GM19193 (cell line): ENCODE measurements at regions not wholly inside any gene's neighbourhood (a gene's known extent, or its start where the extent isn't known, plus 50 kb on each side); places are given as distances from the start of the nearest gene placed in this dataset.

Experiments
- POLR2A ChIP-seq: IDR thresholded peaks from 4 replicates; pipeline ENCODE4 v1.6.1; 2011; ENCODE audit not compliant: insufficient read depth, insufficient read length; ENCODE audit errors: extremely low read depth

- no peak for TF ChIP-seq POLR2A
These were observed 59.1 kb upstream of the ZNF32 start for GRCh38 chr10:43707770-43708169.

GRCh38 chr10:43706166-43706565 is 57.5 kb upstream of the ZNF32 start:
- TF ChIP-seq POLR2A: no peak

GRCh38 chr10:43703286-43703685 is 54.6 kb upstream of the ZNF32 start:
- no peak for TF ChIP-seq POLR2A

GRCh38 chr10:43702936-43703281 is 54.2 kb upstream of the ZNF32 start:
- no peak for TF ChIP-seq POLR2A

- no peak for TF ChIP-seq POLR2A
These were observed 53.7 kb upstream of the ZNF32 start for GRCh38 chr10:43702213-43702935.

- no peak for TF ChIP-seq POLR2A
These were observed 52.6 kb upstream of the ZNF32 start for GRCh38 chr10:43701295-43701694.

GRCh38 chr10:43700306-43700705 is 51.6 kb upstream of the ZNF32 start:
- no peak for TF ChIP-seq POLR2A

- no peak for TF ChIP-seq POLR2A
These were observed 50.8 kb upstream of the ZNF32 start for GRCh38 chr10:43699516-43699915.
